ENCODE measurements at regions not wholly inside any gene's neighbourhood (a gene's known extent, or its start where the extent isn't known, plus 50 kb on each side); places are given as distances from the start of the nearest gene placed in this dataset.

- H3K79me1 ChIP-seq (ENCODE audit: low read length): no peaks in the 10 kb centered on the region
- no peak overlapping the region for H3K4ac ChIP-seq (ENCODE audit: low read depth, low read length)
- H4K5ac ChIP-seq (ENCODE audit: low read length): no peak overlapping the region
- no peak overlapping the region for H3K9ac ChIP-seq (ENCODE audit: low read length)
- H3K56ac ChIP-seq (ENCODE audit: low read length): no peak overlapping the region
- no peak overlapping the region for H3K4me3 ChIP-seq (ENCODE audit: low read length)
- H3K27ac ChIP-seq (ENCODE audit: low read depth, low read length): no peak overlapping the region
- H3K18ac ChIP-seq (ENCODE audit: low read length): no peak overlapping the region
- no peak overlapping the region for H3K23ac ChIP-seq (ENCODE audit: low read length)
- no peak overlapping the region for H2BK120ac ChIP-seq (ENCODE audit: low read depth, low read length)
- WGBS (ENCODE audit: extremely low coverage, insufficient coverage, low lambda C conversion rate): no CpG with 5 or more reads among the region's 3 CpGs
- H3K4me2 ChIP-seq (ENCODE audit: low read length): no peak overlapping the region
- no peaks in the 10 kb centered on the region for H3K36me3 ChIP-seq (ENCODE audit: control insufficient read depth, insufficient read depth, low read length)
- H4K8ac ChIP-seq (ENCODE audit: low read depth, low read length): no peak overlapping the region
- H2BK5ac ChIP-seq (ENCODE audit: low read length): no peak overlapping the region
- H3K79me2 ChIP-seq (ENCODE audit: control insufficient read depth, insufficient read depth, low read length): no peaks in the 10 kb centered on the region
- no peaks in the 10 kb centered on the region for H3K4me1 ChIP-seq (ENCODE audit: control insufficient read depth, low read depth, low read length)
- no peak overlapping the region for H2AK5ac ChIP-seq (ENCODE audit: low read length)
- H3K27me3 ChIP-seq (ENCODE audit: insufficient read depth, low read length, poor library complexity): no peaks in the 10 kb centered on the region
- no peak overlapping the region for H2BK15ac ChIP-seq (replicated peaks; ENCODE audit: low read depth)
- no peak for DNase-seq
These were observed 125.3 kb upstream of the P2RY1 start for GRCh38 chr3:152709659-152710058.

DNA sequence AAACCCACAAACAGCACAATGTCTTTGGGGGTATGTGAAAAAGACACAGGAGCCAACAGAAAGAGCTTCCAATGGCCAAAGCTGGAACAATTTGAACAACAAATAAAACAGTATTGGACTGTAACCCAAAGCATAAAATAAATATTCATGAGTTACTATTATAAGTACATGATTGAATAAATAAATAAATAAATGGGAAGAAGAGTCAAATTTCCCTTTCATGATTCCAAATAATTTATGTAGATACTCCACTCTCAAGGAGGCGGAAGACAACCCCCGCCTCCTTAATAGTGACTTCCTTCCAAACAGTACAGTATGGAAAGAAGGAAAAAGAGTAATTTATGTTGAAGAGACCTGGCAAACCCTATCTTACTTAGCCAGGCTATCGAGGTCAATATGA lies 124.4 kb upstream of the P2RY1 start:
- WGBS (ENCODE audit: extremely low coverage, insufficient coverage, low lambda C conversion rate): no CpG with 5 or more reads among the region's 3 CpGs
- no peak overlapping the region for H3K4me3 ChIP-seq (ENCODE audit: low read length)
- no peak overlapping the region for H2BK5ac ChIP-seq (ENCODE audit: low read length)
- H2AK5ac ChIP-seq (ENCODE audit: low read length): no peak overlapping the region
- H3K56ac ChIP-seq (ENCODE audit: low read length): no peak overlapping the region
- no peak overlapping the region for H3K4ac ChIP-seq (ENCODE audit: low read depth, low read length)
- H3K4me1 ChIP-seq (ENCODE audit: control insufficient read depth, low read depth, low read length): no peaks in the 10 kb centered on the region
- H4K8ac ChIP-seq (ENCODE audit: low read depth, low read length): no peak overlapping the region
- H3K27ac ChIP-seq (ENCODE audit: low read depth, low read length): no peak overlapping the region
- H3K27me3 ChIP-seq (ENCODE audit: insufficient read depth, low read length, poor library complexity): no peaks in the 10 kb centered on the region
- H3K23ac ChIP-seq (ENCODE audit: low read length): no peak overlapping the region
- no peak overlapping the region for H3K18ac ChIP-seq (ENCODE audit: low read length)
- H4K5ac ChIP-seq (ENCODE audit: low read length): no peak overlapping the region
- no peak overlapping the region for H3K4me2 ChIP-seq (ENCODE audit: low read length)
- H3K79me1 ChIP-seq (ENCODE audit: low read length): no peaks in the 10 kb centered on the region
- H2BK120ac ChIP-seq (ENCODE audit: low read depth, low read length): no peak overlapping the region
- H2BK15ac ChIP-seq (replicated peaks; ENCODE audit: low read depth): no peak overlapping the region
- H3K79me2 ChIP-seq (ENCODE audit: control insufficient read depth, insufficient read depth, low read length): no peaks in the 10 kb centered on the region
- H3K9ac ChIP-seq (ENCODE audit: low read length): no peak overlapping the region
- no peak for DNase-seq
- H3K36me3 ChIP-seq (ENCODE audit: control insufficient read depth, insufficient read depth, low read length): no peaks in the 10 kb centered on the region

- no peak for DNase-seq
- H3K4ac ChIP-seq (ENCODE audit: low read depth, low read length): no peak overlapping the region
These were observed 120.9 kb upstream of the P2RY1 start for GRCh38 chr3:152713989-152714388.

DNA sequence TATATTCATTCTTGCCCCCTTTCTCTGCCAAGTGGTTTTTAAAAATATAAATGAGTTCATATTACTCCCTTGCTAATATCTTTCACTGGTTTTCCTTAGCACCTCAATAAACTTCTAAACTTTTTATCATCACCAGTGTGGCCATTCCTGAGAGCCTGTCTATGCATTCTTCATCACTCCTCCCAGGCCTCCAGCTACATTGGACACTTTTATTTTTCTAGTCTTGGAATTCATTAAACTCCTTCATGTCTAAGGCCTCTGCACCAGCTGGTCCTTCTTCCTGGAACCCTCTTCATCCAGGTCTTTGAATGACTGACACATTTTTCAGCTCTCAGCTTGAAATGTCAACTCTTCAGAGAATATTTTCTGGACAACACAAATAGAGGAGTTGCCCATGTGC lies 120.4 kb upstream of the P2RY1 start:
- H3K9ac ChIP-seq (ENCODE audit: low read length): no peak overlapping the region
- no peak overlapping the region for H3K4me3 ChIP-seq (ENCODE audit: low read length)
- no peaks in the 10 kb centered on the region for H3K27me3 ChIP-seq (ENCODE audit: insufficient read depth, low read length, poor library complexity)
- H4K5ac ChIP-seq (ENCODE audit: low read length): no peak overlapping the region
- no peak overlapping the region for H3K4me2 ChIP-seq (ENCODE audit: low read length)
- H3K4me1 ChIP-seq (ENCODE audit: control insufficient read depth, low read depth, low read length): peaks cover 6% of the 10 kb centered on the region
- no peaks in the 10 kb centered on the region for H3K36me3 ChIP-seq (ENCODE audit: control insufficient read depth, insufficient read depth, low read length)
- H2BK5ac ChIP-seq (ENCODE audit: low read length): no peak overlapping the region
- H3K4ac ChIP-seq (ENCODE audit: low read depth, low read length): no peak overlapping the region
- no peak overlapping the region for H2BK15ac ChIP-seq (replicated peaks; ENCODE audit: low read depth)
- H3K18ac ChIP-seq (ENCODE audit: low read length): no peak overlapping the region
- H3K56ac ChIP-seq (ENCODE audit: low read length): no peak overlapping the region
- H2AK5ac ChIP-seq (ENCODE audit: low read length): no peak overlapping the region
- no peak overlapping the region for H3K27ac ChIP-seq (ENCODE audit: low read depth, low read length)
- DNase-seq: no peak
- no peak overlapping the region for H2BK120ac ChIP-seq (ENCODE audit: low read depth, low read length)
- no peak overlapping the region for H3K23ac ChIP-seq (ENCODE audit: low read length)
- no peak overlapping the region for H4K8ac ChIP-seq (ENCODE audit: low read depth, low read length)
- H3K79me1 ChIP-seq (ENCODE audit: low read length): no peaks in the 10 kb centered on the region
- no peaks in the 10 kb centered on the region for H3K79me2 ChIP-seq (ENCODE audit: control insufficient read depth, insufficient read depth, low read length)

More at GRCh38 chr3:152713989-152714388, 120.9 kb upstream of the P2RY1 start:
- no peaks in the 10 kb centered on the region for H3K27me3 ChIP-seq (ENCODE audit: insufficient read depth, low read length, poor library complexity)
- no peaks in the 10 kb centered on the region for H3K36me3 ChIP-seq (ENCODE audit: control insufficient read depth, insufficient read depth, low read length)
- H3K56ac ChIP-seq (ENCODE audit: low read length): no peak overlapping the region
- no peak overlapping the region for H3K4me3 ChIP-seq (ENCODE audit: low read length)
- H3K79me1 ChIP-seq (ENCODE audit: low read length): no peaks in the 10 kb centered on the region
- H3K79me2 ChIP-seq (ENCODE audit: control insufficient read depth, insufficient read depth, low read length): no peaks in the 10 kb centered on the region
- H2BK5ac ChIP-seq (ENCODE audit: low read length): no peak overlapping the region
- no peak overlapping the region for H3K27ac ChIP-seq (ENCODE audit: low read depth, low read length)
- no peak overlapping the region for H2AK5ac ChIP-seq (ENCODE audit: low read length)
- no peak overlapping the region for H4K5ac ChIP-seq (ENCODE audit: low read length)
- no peak overlapping the region for H3K4me2 ChIP-seq (ENCODE audit: low read length)
- no peak overlapping the region for H4K8ac ChIP-seq (ENCODE audit: low read depth, low read length)
- H2BK120ac ChIP-seq (ENCODE audit: low read depth, low read length): no peak overlapping the region
- H3K9ac ChIP-seq (ENCODE audit: low read length): no peak overlapping the region
- H3K18ac ChIP-seq (ENCODE audit: low read length): no peak overlapping the region
- H3K4me1 ChIP-seq (ENCODE audit: control insufficient read depth, low read depth, low read length): peaks cover 3% of the 10 kb centered on the region
- no peak overlapping the region for H3K23ac ChIP-seq (ENCODE audit: low read length)
- no peak overlapping the region for H2BK15ac ChIP-seq (replicated peaks; ENCODE audit: low read depth)

DNA sequence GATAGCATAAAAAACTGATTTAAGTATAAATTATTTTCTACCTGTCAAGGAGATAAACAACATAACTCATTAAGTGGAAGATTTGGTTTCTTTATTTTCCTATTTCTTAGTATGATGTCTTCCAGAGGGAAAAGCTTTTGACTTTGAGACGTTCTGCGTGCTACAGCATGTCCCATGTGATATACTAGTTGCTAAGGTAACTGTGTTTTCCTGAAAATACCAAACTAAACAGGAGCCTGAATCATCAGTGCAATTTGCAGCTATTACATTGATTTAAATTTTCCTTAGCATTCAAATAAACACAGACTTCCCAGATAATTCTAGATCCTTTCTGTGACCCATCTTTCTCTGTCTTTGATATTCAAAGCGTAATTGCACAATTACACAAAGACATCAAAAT lies 117.7 kb upstream of the P2RY1 start:
- Histone ChIP-seq H3K4me1 (ENCODE audit: control insufficient read depth, low read depth, low read length) (peaks cover 6% of the 10 kb centered on the region), H2AK5ac (ENCODE audit: low read length) (no peak overlapping the region), H3K27ac (ENCODE audit: low read depth, low read length) (no peak overlapping the region), H3K36me3 (ENCODE audit: control insufficient read depth, insufficient read depth, low read length) (no peaks in the 10 kb centered on the region), H2BK15ac (replicated peaks; ENCODE audit: low read depth) (no peak overlapping the region), H3K4me2 (ENCODE audit: low read length) (no peak overlapping the region), H3K4me3 (ENCODE audit: low read length) (no peak overlapping the region), H3K79me2 (ENCODE audit: control insufficient read depth, insufficient read depth, low read length) (no peaks in the 10 kb centered on the region), H3K4ac (ENCODE audit: low read depth, low read length) (no peak overlapping the region), H3K56ac (ENCODE audit: low read length) (no peak overlapping the region), H3K27me3 (ENCODE audit: insufficient read depth, low read length, poor library complexity) (no peaks in the 10 kb centered on the region), H3K9ac (ENCODE audit: low read length) (no peak overlapping the region), H4K8ac (ENCODE audit: low read depth, low read length) (no peak overlapping the region), H3K23ac (ENCODE audit: low read length) (no peak overlapping the region), H2BK120ac (ENCODE audit: low read depth, low read length) (no peak overlapping the region), H3K18ac (ENCODE audit: low read length) (no peak overlapping the region), H2BK5ac (ENCODE audit: low read length) (no peak overlapping the region), H3K79me1 (ENCODE audit: low read length) (no peaks in the 10 kb centered on the region), H4K5ac (ENCODE audit: low read length) (no peak overlapping the region)
- peak; percentile 30 for DNase-seq
- no CpG with 5 or more reads among the region's 3 CpGs for WGBS (ENCODE audit: extremely low coverage, insufficient coverage, low lambda C conversion rate)

DNA sequence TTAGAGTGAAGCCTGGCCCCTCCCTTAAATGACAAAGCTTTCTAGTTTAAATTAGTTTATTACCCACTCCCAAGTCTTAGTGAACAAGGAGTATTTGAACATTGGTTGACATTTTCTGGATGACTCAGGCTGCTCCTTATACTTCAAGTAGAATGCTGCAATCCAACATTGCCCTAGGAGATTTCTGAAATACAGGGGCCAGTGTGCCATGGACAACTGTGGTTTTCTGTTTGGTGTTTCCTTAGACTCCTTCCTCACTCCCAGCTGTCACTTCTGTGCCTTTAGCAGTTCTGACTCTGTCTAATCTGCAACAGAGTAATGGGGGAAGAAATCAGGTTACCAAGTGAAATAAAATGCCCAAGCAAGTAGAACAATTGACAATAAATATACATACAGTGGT lies 116.1 kb upstream of the P2RY1 start:
- H3K56ac ChIP-seq (ENCODE audit: low read length): no peak overlapping the region
- H2BK5ac ChIP-seq (ENCODE audit: low read length): no peak overlapping the region
- H2BK15ac ChIP-seq (replicated peaks; ENCODE audit: low read depth): no peak overlapping the region
- H3K18ac ChIP-seq (ENCODE audit: low read length): no peak overlapping the region
- H3K79me1 ChIP-seq (ENCODE audit: low read length): no peaks in the 10 kb centered on the region
- H3K4me1 ChIP-seq (ENCODE audit: control insufficient read depth, low read depth, low read length): peaks cover 6% of the 10 kb centered on the region
- no peak for DNase-seq
- no peaks in the 10 kb centered on the region for H3K36me3 ChIP-seq (ENCODE audit: control insufficient read depth, insufficient read depth, low read length)
- no peak overlapping the region for H2AK5ac ChIP-seq (ENCODE audit: low read length)
- H4K5ac ChIP-seq (ENCODE audit: low read length): no peak overlapping the region
- no peak overlapping the region for H3K4ac ChIP-seq (ENCODE audit: low read depth, low read length)
- H3K23ac ChIP-seq (ENCODE audit: low read length): no peak overlapping the region
- H4K8ac ChIP-seq (ENCODE audit: low read depth, low read length): no peak overlapping the region
- no peaks in the 10 kb centered on the region for H3K27me3 ChIP-seq (ENCODE audit: insufficient read depth, low read length, poor library complexity)
- H2BK120ac ChIP-seq (ENCODE audit: low read depth, low read length): no peak overlapping the region
- H3K27ac ChIP-seq (ENCODE audit: low read depth, low read length): no peak overlapping the region
- H3K9ac ChIP-seq (ENCODE audit: low read length): no peak overlapping the region
- no peak overlapping the region for H3K4me3 ChIP-seq (ENCODE audit: low read length)
- H3K79me2 ChIP-seq (ENCODE audit: control insufficient read depth, insufficient read depth, low read length): no peaks in the 10 kb centered on the region
- no peak overlapping the region for H3K4me2 ChIP-seq (ENCODE audit: low read length)

Measured in mesendoderm (in vitro differentiated cells).